Activated T-cell treated with anti-CD3 and anti-CD28 coated beads, Interleukin-2, amount 50 U/mL, for 1 hour (primary cell): ENCODE measurements at regions not wholly inside any gene's neighbourhood (a gene's known extent, or its start where the extent isn't known, plus 50 kb on each side); places are given as distances from the start of the nearest gene placed in this dataset.
"Not testable (repeated sequence)": the region's sequence is repeated elsewhere in the genome, so short reads cannot be mapped to it uniquely, and the experiment has no call there.

Experiments
- DNase-seq: peaks from one replicate; pipeline ENCODE4 v3.0.0-alpha.2; 2020

GRCh38 chr16:15192813-15193212 is 98.7 kb upstream of the RRN3 start:
- not testable (repeated sequence) for DNase-seq

GRCh38 chr16:15192197-15192596 is 98.1 kb upstream of the RRN3 start:
- DNase-seq: not testable (repeated sequence)

DNA sequence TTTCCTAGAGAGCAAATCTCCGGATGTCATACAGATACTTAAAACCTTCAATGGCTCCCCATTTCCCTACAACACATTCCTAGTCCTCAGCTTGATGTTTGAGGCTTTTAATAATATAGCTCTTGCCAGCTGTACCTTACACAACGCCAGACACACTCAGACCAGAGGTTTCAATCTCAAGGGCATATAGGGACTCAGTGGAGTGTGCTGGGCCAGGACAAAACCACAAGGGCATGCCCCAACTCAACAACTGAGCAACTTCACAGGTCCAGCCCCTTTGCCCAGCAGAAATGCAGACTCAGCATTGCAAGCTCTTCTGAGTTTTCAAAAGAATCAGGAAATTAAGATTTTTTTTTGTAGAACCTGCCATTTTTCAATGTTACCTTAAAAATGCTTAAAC is 95.4 kb upstream of the RRN3 start:
- DNase-seq: not testable (repeated sequence)
